HG03432 (cell line): ENCODE measurements at regions not wholly inside any gene's neighbourhood (a gene's known extent, or its start where the extent isn't known, plus 50 kb on each side); places are given as distances from the start of the nearest gene placed in this dataset.
A peak's percentile ranks its signal among the peaks of the same experiment; 100 is the strongest.

Experiments
- ATAC-seq: cut with Tn5 transposase; IDR thresholded peaks from one replicate; pipeline ENCODE4 v1.9.1; 2021; ENCODE audit warnings: mild to moderate bottlenecking, moderate library complexity; ENCODE audit not compliant: unreplicated experiment

- no peak for ATAC-seq
Observed at GRCh38 chr4:124253080-124253479, 459.5 kb downstream of the ANKRD50 start.

- peak; percentile 94 for ATAC-seq
Observed at GRCh38 chr4:124262211-124263179, 450.0 kb downstream of the ANKRD50 start.

- no peak for ATAC-seq
Observed at GRCh38 chr4:124265701-124266100, 446.8 kb downstream of the ANKRD50 start.

- no peak for ATAC-seq
Observed at GRCh38 chr4:124266721-124267120, 445.8 kb downstream of the ANKRD50 start.

- ATAC-seq = no peak
Observed at GRCh38 chr4:124276461-124276860, 436.1 kb downstream of the ANKRD50 start.

GRCh38 chr4:124277691-124278090, 434.8 kb downstream of the ANKRD50 start:
- ATAC-seq = no peak

GRCh38 chr4:124278477-124278876, 434.1 kb downstream of the ANKRD50 start:
- ATAC-seq = no peak

- no peak for ATAC-seq
Observed at GRCh38 chr4:124279741-124280140, 432.8 kb downstream of the ANKRD50 start.

- ATAC-seq = no peak
Observed at GRCh38 chr4:124282301-124282898, 430.1 kb downstream of the ANKRD50 start.

- ATAC-seq = no peak
Observed at GRCh38 chr4:124288706-124289486, 423.6 kb downstream of the ANKRD50 start.

GRCh38 chr4:124290678-124291077, 421.9 kb downstream of the ANKRD50 start:
- ATAC-seq = no peak

GRCh38 chr4:124295413-124295812, 417.1 kb downstream of the ANKRD50 start:
- ATAC-seq = no peak

GRCh38 chr4:124304941-124305340, 407.6 kb downstream of the ANKRD50 start:
- ATAC-seq = no peak

GRCh38 chr4:124306352-124306751, 406.2 kb downstream of the ANKRD50 start:
- no peak for ATAC-seq

- ATAC-seq = no peak
Observed at GRCh38 chr4:124307143-124307542, 405.4 kb downstream of the ANKRD50 start.

- ATAC-seq = no peak
Observed at GRCh38 chr4:124318292-124318691, 394.2 kb downstream of the ANKRD50 start.

- no peak for ATAC-seq
Observed at GRCh38 chr4:124321364-124321763, 391.2 kb downstream of the ANKRD50 start.

GRCh38 chr4:124322234-124323065, 390.1 kb downstream of the ANKRD50 start:
- peak; percentile 60 for ATAC-seq

- ATAC-seq = no peak
Observed at GRCh38 chr4:124325690-124326089, 386.8 kb downstream of the ANKRD50 start.

- no peak for ATAC-seq
Observed at GRCh38 chr4:124329134-124329533, 383.4 kb downstream of the ANKRD50 start.
